ENCODE measurements at regions not wholly inside any gene's neighbourhood (a gene's known extent, or its start where the extent isn't known, plus 50 kb on each side); places are given as distances from the start of the nearest gene placed in this dataset.

- Histone ChIP-seq H3K36me3 (replicated peaks in 1 of 2) (no peaks in the 10 kb centered on the region), H3K4me3 (no peak overlapping the region), H3K27me3 (no peaks in the 10 kb centered on the region), H3K27ac (no peak overlapping the region), H3K4me1 (replicated peaks in 1 of 2) (no peaks in the 10 kb centered on the region), H3K9me3 (replicated peaks in 1 of 3) (no peaks in the 10 kb centered on the region)
- TF ChIP-seq POLR2A (IDR thresholded peaks at IDR 0.05) (no peak), CTCF (IDR thresholded peaks at IDR 0.05) (no peak)
- intact Hi-C loops (cut with DNase I) = no loop called here
- DNase-seq = no peak
Measured at GRCh38 chr12:86787419-86787818, 531.2 kb upstream of the MGAT4C start.

GRCh38 chr12:86777325-86777724 is 521.1 kb upstream of the MGAT4C start:
- 78 to 93% (median 87%) methylated on average over 2 of the region's 2 CpGs for WGBS, 4 donors
- H3K4me3 ChIP-seq = no peak overlapping the region
- H3K27ac ChIP-seq = no peak overlapping the region
- no peaks in the 10 kb centered on the region for H3K36me3 ChIP-seq (replicated peaks in 1 of 2)
- no peak for DNase-seq
- H3K27me3 ChIP-seq = no peaks in the 10 kb centered on the region
- H3K9me3 ChIP-seq (replicated peaks in 1 of 3) = no peaks in the 10 kb centered on the region
- TF ChIP-seq CTCF (IDR thresholded peaks at IDR 0.05) (no peak), POLR2A (IDR thresholded peaks at IDR 0.05) (no peak)
- intact Hi-C loops (cut with DNase I) = no loop called here
- H3K4me1 ChIP-seq (replicated peaks in 1 of 2) = no peaks in the 10 kb centered on the region

- intact Hi-C loops (cut with DNase I) = no loop called here
- Histone ChIP-seq H3K27ac (no peak overlapping the region), H3K27me3 (no peaks in the 10 kb centered on the region), H3K4me3 (no peak overlapping the region), H3K36me3 (replicated peaks in 1 of 2) (no peaks in the 10 kb centered on the region), H3K4me1 (replicated peaks in 1 of 2) (no peaks in the 10 kb centered on the region), H3K9me3 (replicated peaks in 1 of 3) (no peaks in the 10 kb centered on the region)
- TF ChIP-seq POLR2A (IDR thresholded peaks at IDR 0.05) = no peak
- TF ChIP-seq CTCF (IDR thresholded peaks at IDR 0.05) = no peak
- no peak for DNase-seq
- 70 to 75% (median 72%) methylated on average over 1 of the region's 1 CpG for WGBS, 4 donors
Measured at GRCh38 chr12:86774841-86775388, 518.7 kb upstream of the MGAT4C start.

GRCh38 chr12:86772696-86773095 is 516.5 kb upstream of the MGAT4C start:
- 47 to 62% (median 58%) methylated on average over 2 of the region's 2 CpGs for WGBS, 4 donors
- no peak for DNase-seq
- intact Hi-C loops (cut with DNase I) = no loop called here

More at GRCh38 chr12:86772696-86773095, 516.5 kb upstream of the MGAT4C start:
- TF ChIP-seq CTCF (IDR thresholded peaks at IDR 0.05) = no peak
- TF ChIP-seq POLR2A (IDR thresholded peaks at IDR 0.05) = no peak
- Histone ChIP-seq H3K36me3 (replicated peaks in 1 of 2) (no peaks in the 10 kb centered on the region), H3K27me3 (no peaks in the 10 kb centered on the region), H3K4me3 (no peak overlapping the region), H3K9me3 (replicated peaks in 1 of 3) (no peaks in the 10 kb centered on the region), H3K4me1 (replicated peaks in 1 of 2) (no peaks in the 10 kb centered on the region), H3K27ac (no peak overlapping the region)
